HCT116 (cell line): ENCODE measurements at regions not wholly inside any gene's neighbourhood (a gene's known extent, or its start where the extent isn't known, plus 50 kb on each side); places are given as distances from the start of the nearest gene placed in this dataset.

ENCODE experiments used
- ATAC-seq: fragments of 200-7000 bp; cut with Tn5 transposase; 2 replicates; pipeline ENCODE4 v1.9.1; 2020; ENCODE audit warnings: mild to moderate bottlenecking, moderate library complexity
- BruUV-seq: library from RNA; stranded (reverse); fragments of 400-500 nt; replicated peaks from 2 replicates; lab custom pipeline; 2021; lab: Mats Ljungman, UMichigan
- CTCF ChIA-PET: fragments of 300-600 bp; sonication (Branson Sonifier 250); formaldehyde crosslinking; loops from one replicate; lab custom pipeline; 2021; ENCODE audit warnings: antibody characterized with exemption; lab: Charles Lee
- POLR2A ChIA-PET: fragments of 300-600, 350-600 bp; sonication (Branson Sonifier 250); formaldehyde crosslinking; loops from one replicate; lab custom pipeline; 2021; ENCODE audit warnings: antibody characterized with exemption; lab: Charles Lee
- RAD21 ChIA-PET, 2 experiments: fragments of 300-600 bp; sonication (Branson Sonifier 250); formaldehyde crosslinking; loops; one replicate each; lab custom pipeline; 2023; ENCODE audit warnings: low total read pairs in 2 of 2; ENCODE audit not compliant: uncharacterized antibody in 2 of 2, unreplicated experiment in 2 of 2, low non-redundant PET in 1 of 2; lab: Charles Lee
- DNase-seq: peaks from one replicate; pipeline ENCODE4 v3.0.0-alpha.2; 2010; ENCODE audit warnings: low read depth, low spot score
- H2AFZ ChIP-seq: fragments of 200-600 bp; shearing (Covaris generic), sonication (generic); 2 replicates; pipeline ENCODE4 v1.6.1; 2017; ENCODE audit warnings: low read depth, mixed run types, mixed read lengths, antibody characterized with exemption, low read length; ENCODE audit not compliant: poor library complexity, severe bottlenecking
- H3K27ac ChIP-seq: 2 replicates; pipeline ENCODE4 v1.5.1; 2012; ENCODE audit warnings: low read depth, low read length
- H3K27me3 ChIP-seq: fragments of 200-600 bp; sonication (generic); 2 replicates; pipeline ENCODE4 v1.6.1; 2016; ENCODE audit warnings: mixed run types, low read length, mixed read lengths; ENCODE audit not compliant: insufficient read depth
- H3K36me3 ChIP-seq, 2 experiments: fragments of 200-500 bp in 1 of 2; fragments of 200-600 bp in 1 of 2; sonication (Bioruptor generic) in 1 of 2; sonication (generic) in 1 of 2; 2 replicates each; pipeline versions ENCODE4 v1.5.1 to v1.6.1; 2014 to 2016; ENCODE audit warnings: low read length in 2 of 2, inconsistent platforms in 1 of 2, mixed read lengths in 1 of 2, mixed run types in 1 of 2; ENCODE audit not compliant: insufficient read depth in 2 of 2, control insufficient read depth in 1 of 2
- H3K4me1 ChIP-seq, 2 experiments: fragments of 200-600 bp in 1 of 2; sonication (generic) in 1 of 2; 2 replicates each; pipeline versions ENCODE4 v1.5.1 to v1.6.1; 2012 to 2017; ENCODE audit warnings: low read length in 2 of 2, inconsistent platforms in 1 of 2, mild to moderate bottlenecking in 1 of 2, mixed read lengths in 1 of 2, mixed run types in 1 of 2, moderate library complexity in 1 of 2; ENCODE audit not compliant: insufficient read depth in 2 of 2, control insufficient read depth in 1 of 2
- H3K4me2 ChIP-seq: fragments of 200-600 bp; sonication (generic); 2 replicates; pipeline ENCODE4 v1.6.1; 2017; ENCODE audit warnings: mixed run types, low read length, mixed read lengths
- H3K4me3 ChIP-seq, 2 experiments: fragments of 200-600 bp in 1 of 2; sonication (generic) in 1 of 2; replicated peaks in 1 of 2; 2 replicates each; pipeline ENCODE4 v1.5.1; 2011 to 2016; ENCODE audit warnings: low read length in 2 of 2, control low read depth in 1 of 2, low read depth in 1 of 2, mild to moderate bottlenecking in 1 of 2, mixed read lengths in 1 of 2, mixed run types in 1 of 2
- H3K79me2 ChIP-seq: fragments of 200-600 bp; sonication (generic); 2 replicates; pipeline ENCODE4 v1.6.1; 2017; ENCODE audit warnings: mild to moderate bottlenecking, mixed run types, low read length, moderate library complexity, mixed read lengths; ENCODE audit not compliant: insufficient read depth
- H3K9ac ChIP-seq: fragments of 200-600 bp; sonication (generic); 2 replicates; pipeline ENCODE4 v1.6.1; 2016; ENCODE audit warnings: low read length, mixed read lengths
- H3K9me2 ChIP-seq: fragments of 200-600 bp; sonication (generic), shearing (Covaris generic); 2 replicates; pipeline ENCODE4 v1.6.1; 2017; ENCODE audit warnings: mixed run types, mild to moderate bottlenecking, moderate library complexity; ENCODE audit not compliant: insufficient read depth
- H3K9me3 ChIP-seq, 2 experiments: fragments of 200-500 bp in 1 of 2; fragments of 200-600 bp in 1 of 2; sonication (Bioruptor generic) in 1 of 2; sonication (generic) in 1 of 2; 2 replicates each; pipeline ENCODE4 v1.6.1; 2014 to 2017; ENCODE audit warnings: low read length in 2 of 2, mixed read lengths in 2 of 2, inconsistent platforms in 1 of 2, low read depth in 1 of 2, mild to moderate bottlenecking in 1 of 2, mixed run types in 1 of 2, moderate library complexity in 1 of 2; ENCODE audit not compliant: control insufficient read depth in 1 of 2, insufficient read depth in 1 of 2
- H4K20me1 ChIP-seq: fragments of 200-600 bp; sonication (generic), shearing (Covaris generic); 2 replicates; pipeline ENCODE4 v1.6.1; 2017; ENCODE audit warnings: mixed run types, mild to moderate bottlenecking, moderate library complexity; ENCODE audit not compliant: insufficient read depth
- CBX3 ChIP-seq: IDR thresholded peaks from 2 replicates; pipeline ENCODE4 v1.6.1; 2012; ENCODE audit warnings: low read depth
- EGR1 ChIP-seq: IDR thresholded peaks from 2 replicates; pipeline ENCODE4 v1.6.1; 2012; ENCODE audit warnings: low read depth
- EZH2 ChIP-seq: fragments of 200-600 bp; sonication (generic); IDR thresholded peaks from 2 replicates; pipeline ENCODE4 v1.6.1; 2017; ENCODE audit warnings: antibody characterized with exemption, mixed run types
- EZH2phosphoT487 ChIP-seq: fragments of 200-600 bp; IDR thresholded peaks from 2 replicates; pipeline ENCODE4 v1.6.1; 2018; ENCODE audit warnings: antibody characterized with exemption, borderline replicate concordance
- POLR2AphosphoS5 ChIP-seq: IDR thresholded peaks from 2 replicates; pipeline ENCODE4 v1.6.1; 2011; ENCODE audit warnings: mild to moderate bottlenecking, low read depth, low read length, moderate library complexity
- RAD21 ChIP-seq: IDR thresholded peaks from 2 replicates; pipeline ENCODE4 v1.6.1; 2012; ENCODE audit warnings: low read depth, mild to moderate bottlenecking
- REST ChIP-seq: IDR thresholded peaks from 2 replicates; pipeline ENCODE4 v1.6.1; 2012; ENCODE audit warnings: low read depth
- SP1 ChIP-seq: IDR thresholded peaks from 2 replicates; pipeline ENCODE4 v1.6.1; 2012; ENCODE audit warnings: low read depth
- YY1 ChIP-seq: IDR thresholded peaks from 2 replicates; pipeline ENCODE4 v1.6.1; 2011; ENCODE audit warnings: low read length, low read depth, moderate library complexity, mild to moderate bottlenecking; ENCODE audit not compliant: insufficient replicate concordance; ENCODE audit errors: extremely low read depth
- ZFX ChIP-seq: fragments of 450-650 bp; IDR thresholded peaks from 2 replicates; pipeline ENCODE4 v1.6.1; 2017
- ZNF274 ChIP-seq: fragments of 200-500 bp; sonication (Bioruptor generic); IDR thresholded peaks from 2 replicates; pipeline ENCODE4 v1.6.1; 2014; ENCODE audit warnings: mild to moderate bottlenecking, low read depth, low read length, inconsistent platforms
- intact Hi-C: fragments of 100-400 bp; cut with micrococcal nuclease; formaldehyde crosslinking; loops from 2 replicates; pipeline ENCODE4 v1.10.0; 2022

GRCh38 chr6:131408811-131409210 is 164.2 kb upstream of the ARG1 start:
- TF ChIP-seq EZH2phosphoT487 = no peak
- TF ChIP-seq ZNF274 = no peak
- no peak for TF ChIP-seq REST
- TF ChIP-seq CBX3 = no peak
- TF ChIP-seq SP1 = no peak
- TF ChIP-seq RAD21 = no peak
- TF ChIP-seq ZFX = no peak
- TF ChIP-seq EGR1 = no peak
- no peak for TF ChIP-seq POLR2AphosphoS5
- no peak for TF ChIP-seq EZH2
- no peak for TF ChIP-seq YY1
- TF ChIP-seq, all 23 proteins: peak for 0
- no peak for ATAC-seq
- Histone ChIP-seq H3K4me1 (no peaks in the 10 kb centered on the region), H3K79me2 (no peaks in the 10 kb centered on the region), H3K9me2 (no peaks in the 10 kb centered on the region), H3K4me3 (no peak overlapping the region), H3K9me3 (peaks cover 0 to 5% of the 10 kb centered on the region in 2 experiments; a peak in 1 of 4 replicates), H3K27ac (no peak overlapping the region), H3K36me3 (no peaks in the 10 kb centered on the region), H2AFZ (no peak overlapping the region), H4K20me1 (no peaks in the 10 kb centered on the region), H3K27me3 (no peaks in the 10 kb centered on the region), H3K4me2 (no peak overlapping the region), H3K9ac (no peak overlapping the region)
- BruUV-seq = no TSS peak
- ChIA-PET CTCF (no interaction called here), RAD21 (no interaction called here), POLR2A (no interaction called here)
- no peak for DNase-seq
- intact Hi-C loops = no loop called here
